OCI-LY3 (cell line): ENCODE measurements at regions not wholly inside any gene's neighbourhood (a gene's known extent, or its start where the extent isn't known, plus 50 kb on each side); places are given as distances from the start of the nearest gene placed in this dataset.

Source experiments
- H2AFZ ChIP-seq: fragments of 200-600, 300-600 bp; shearing (Covaris generic); 2 replicates; pipeline ENCODE4 v1.6.0; 2014; ENCODE audit warnings: antibody characterized with exemption, low read depth, low read length
- H3K27ac ChIP-seq: fragments of 200-600, 300-600 bp; sonication (generic); 2 replicates; pipeline ENCODE4 v1.5.1; 2014; ENCODE audit warnings: mild to moderate bottlenecking, low read length, moderate library complexity, mixed read lengths
- H3K27me3 ChIP-seq: fragments of 200-600, 300-600 bp; sonication (generic); 2 replicates; pipeline ENCODE4 v1.6.1; 2014; ENCODE audit warnings: low read depth, low read length, mixed read lengths
- H3K36me3 ChIP-seq: fragments of 200-600, 300-600 bp; sonication (generic); replicated peaks from 2 replicates; pipeline ENCODE3; 2014; ENCODE audit warnings: low read depth, low read length, mixed read lengths
- H3K4me1 ChIP-seq: fragments of 300-600, 200-600 bp; sonication (generic); 2 replicates; pipeline ENCODE4 v1.6.1; 2014; ENCODE audit warnings: low read length, mixed read lengths
- H3K4me2 ChIP-seq: fragments of 200-600, 300-600 bp; sonication (generic); 2 replicates; pipeline ENCODE4 v1.6.1; 2014; ENCODE audit warnings: low read length, mixed read lengths
- H3K4me3 ChIP-seq: fragments of 300-600, 200-600 bp; sonication (generic); 2 replicates; pipeline ENCODE4 v1.5.1; 2014; ENCODE audit warnings: antibody characterized with exemption, mild to moderate bottlenecking, low read length, moderate library complexity
- H3K79me2 ChIP-seq: fragments of 300-600, 200-600 bp; shearing (Covaris generic); 2 replicates; pipeline ENCODE4 v1.6.1; 2014; ENCODE audit warnings: mild to moderate bottlenecking, low read length, mixed read lengths
- H3K9ac ChIP-seq: fragments of 300-600, 200-600 bp; shearing (Covaris generic); 2 replicates; pipeline ENCODE4 v1.6.0; 2014; ENCODE audit warnings: mild to moderate bottlenecking, low read length, moderate library complexity
- H3K9me3 ChIP-seq: fragments of 200-600, 300-600 bp; shearing (Covaris generic); 2 replicates; pipeline ENCODE4 v1.6.1; 2014; ENCODE audit warnings: low read length, mixed read lengths; ENCODE audit not compliant: insufficient read depth
- H4K20me1 ChIP-seq: fragments of 200-600, 300-600 bp; sonication (generic); 2 replicates; pipeline ENCODE4 v1.6.1; 2016; ENCODE audit warnings: low read length, mixed read lengths; ENCODE audit not compliant: insufficient read depth
- EZH2phosphoT487 ChIP-seq: fragments of 200-600 bp; shearing (Covaris generic); IDR thresholded peaks from 2 replicates; pipeline ENCODE4 v1.6.1; 2018; ENCODE audit warnings: antibody characterized with exemption, mixed run types, low read depth
- TF ChIP-seq, protein P1 (sequence below): fragments of 200-600, 300-600 bp; sonication (generic); IDR thresholded peaks from 2 replicates; pipeline ENCODE4 v1.5.1; 2014; ENCODE audit warnings: antibody characterized with exemption, low read length, low read depth

GRCh38 chr11:107092667-107093066 is 74.4 kb upstream of the GUCY1A2 start:
- TF ChIP-seq EZH2phosphoT487, result no peak
- TF ChIP-seq, protein P1, sequence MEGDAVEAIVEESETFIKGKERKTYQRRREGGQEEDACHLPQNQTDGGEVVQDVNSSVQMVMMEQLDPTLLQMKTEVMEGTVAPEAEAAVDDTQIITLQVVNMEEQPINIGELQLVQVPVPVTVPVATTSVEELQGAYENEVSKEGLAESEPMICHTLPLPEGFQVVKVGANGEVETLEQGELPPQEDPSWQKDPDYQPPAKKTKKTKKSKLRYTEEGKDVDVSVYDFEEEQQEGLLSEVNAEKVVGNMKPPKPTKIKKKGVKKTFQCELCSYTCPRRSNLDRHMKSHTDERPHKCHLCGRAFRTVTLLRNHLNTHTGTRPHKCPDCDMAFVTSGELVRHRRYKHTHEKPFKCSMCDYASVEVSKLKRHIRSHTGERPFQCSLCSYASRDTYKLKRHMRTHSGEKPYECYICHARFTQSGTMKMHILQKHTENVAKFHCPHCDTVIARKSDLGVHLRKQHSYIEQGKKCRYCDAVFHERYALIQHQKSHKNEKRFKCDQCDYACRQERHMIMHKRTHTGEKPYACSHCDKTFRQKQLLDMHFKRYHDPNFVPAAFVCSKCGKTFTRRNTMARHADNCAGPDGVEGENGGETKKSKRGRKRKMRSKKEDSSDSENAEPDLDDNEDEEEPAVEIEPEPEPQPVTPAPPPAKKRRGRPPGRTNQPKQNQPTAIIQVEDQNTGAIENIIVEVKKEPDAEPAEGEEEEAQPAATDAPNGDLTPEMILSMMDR, result no peak
- H3K79me2 ChIP-seq, result no peaks in the 10 kb centered on the region
- no peak overlapping the region for H3K4me2 ChIP-seq
- H3K4me3 ChIP-seq, result no peak overlapping the region
- no peaks in the 10 kb centered on the region for H3K36me3 ChIP-seq
- H2AFZ ChIP-seq, result no peak overlapping the region
- no peaks in the 10 kb centered on the region for H3K4me1 ChIP-seq
- H3K27ac ChIP-seq, result no peak overlapping the region
- no peaks in the 10 kb centered on the region for H3K27me3 ChIP-seq
- H3K9me3 ChIP-seq, result no peaks in the 10 kb centered on the region
- H3K9ac ChIP-seq, result no peak overlapping the region
- H4K20me1 ChIP-seq, result no peaks in the 10 kb centered on the region

GRCh38 chr11:107078375-107078774 is 60.1 kb upstream of the GUCY1A2 start:
- Histone ChIP-seq H3K4me2 (no peak overlapping the region), H3K79me2 (no peaks in the 10 kb centered on the region), H3K4me1 (no peaks in the 10 kb centered on the region), H2AFZ (no peak overlapping the region), H3K9ac (no peak overlapping the region), H4K20me1 (no peaks in the 10 kb centered on the region), H3K4me3 (no peak overlapping the region), H3K9me3 (no peaks in the 10 kb centered on the region), H3K27ac (no peak overlapping the region), H3K36me3 (no peaks in the 10 kb centered on the region), H3K27me3 (no peaks in the 10 kb centered on the region)
- no peak for TF ChIP-seq EZH2phosphoT487
- TF ChIP-seq, protein P1, result no peak

- no peak overlapping the region for H3K4me3 ChIP-seq
- H2AFZ ChIP-seq, result no peak overlapping the region
- H3K9me3 ChIP-seq, result no peaks in the 10 kb centered on the region
- H3K9ac ChIP-seq, result no peak overlapping the region
- H3K4me2 ChIP-seq, result no peak overlapping the region
- no peaks in the 10 kb centered on the region for H4K20me1 ChIP-seq
- H3K36me3 ChIP-seq, result no peaks in the 10 kb centered on the region
- H3K27me3 ChIP-seq, result no peaks in the 10 kb centered on the region
- H3K4me1 ChIP-seq, result no peaks in the 10 kb centered on the region
- H3K79me2 ChIP-seq, result no peaks in the 10 kb centered on the region
- no peak overlapping the region for H3K27ac ChIP-seq
- no peak for TF ChIP-seq EZH2phosphoT487
- TF ChIP-seq, protein P1, result no peak
Measured at GRCh38 chr11:107076832-107077231, 58.6 kb upstream of the GUCY1A2 start.

- Histone ChIP-seq H3K4me2 (no peak overlapping the region), H3K9me3 (no peaks in the 10 kb centered on the region), H3K27me3 (no peaks in the 10 kb centered on the region), H3K4me3 (no peak overlapping the region), H3K36me3 (no peaks in the 10 kb centered on the region), H3K79me2 (no peaks in the 10 kb centered on the region), H3K9ac (no peak overlapping the region), H3K4me1 (no peaks in the 10 kb centered on the region), H3K27ac (no peak overlapping the region), H2AFZ (no peak overlapping the region), H4K20me1 (no peaks in the 10 kb centered on the region)
- no peak for TF ChIP-seq EZH2phosphoT487
- TF ChIP-seq, protein P1, result no peak
Measured at GRCh38 chr11:107071129-107071528, 52.9 kb upstream of the GUCY1A2 start.
